ENCODE measurements at regions not wholly inside any gene's neighbourhood (a gene's known extent, or its start where the extent isn't known, plus 50 kb on each side); places are given as distances from the start of the nearest gene placed in this dataset.

DNA sequence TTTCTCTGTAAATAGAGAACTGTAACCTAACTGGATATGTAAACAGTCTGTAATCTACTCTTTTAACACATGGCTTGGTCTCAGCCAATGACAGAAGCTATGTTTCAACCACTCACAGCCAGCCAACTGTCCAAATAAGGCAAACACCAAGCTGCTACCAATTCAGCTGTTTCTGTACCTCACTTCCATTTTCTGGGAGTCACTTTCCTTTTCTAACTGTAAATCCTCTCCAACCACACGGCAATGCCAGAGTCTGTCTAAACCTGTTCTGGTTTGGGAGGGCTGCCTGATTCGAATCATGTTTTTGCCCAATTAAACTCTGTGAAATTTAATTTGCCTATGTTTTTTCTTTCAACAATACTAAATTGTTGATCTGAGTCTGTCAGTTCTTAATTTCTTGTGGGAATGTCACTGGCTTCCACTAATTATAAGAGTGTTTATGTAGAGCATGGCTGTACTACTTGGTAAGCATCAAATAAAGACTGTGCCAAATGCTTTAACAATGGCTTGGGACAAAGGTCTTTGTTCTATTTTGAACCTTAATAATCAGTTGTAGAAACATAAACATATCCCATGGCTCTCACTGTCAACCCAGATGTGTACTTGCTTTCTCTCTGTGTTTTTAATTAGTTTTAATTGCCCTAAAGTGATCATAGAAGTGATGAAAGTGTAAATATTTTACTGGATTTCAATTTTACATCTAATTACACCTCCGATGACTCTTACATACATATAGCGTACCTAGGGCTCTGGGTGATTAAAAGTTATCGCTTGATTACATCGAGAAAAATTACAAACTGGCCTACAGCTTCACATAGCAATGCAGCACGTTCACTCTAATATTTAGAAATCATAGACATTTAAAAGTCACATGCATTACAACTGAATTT is 1144.6 kb upstream of the TMPRSS15 start (continued):
- TF ChIP-seq MXI1 (IDR thresholded peaks at IDR 0.05; ENCODE audit: low read depth, low read length) (no peak), ELF2 (CRISPR knock-in tag; IDR thresholded peaks at IDR 0.05) (no peak), ZNF354B (CRISPR knock-in tag; IDR thresholded peaks at IDR 0.05) (no peak), ILF3 (IDR thresholded peaks at IDR 0.05; ENCODE audit: borderline replicate concordance) (no peak), PURB (CRISPR knock-in tag; IDR thresholded peaks at IDR 0.05; ENCODE audit: low read depth) (no peak), RBM17 (IDR thresholded peaks at IDR 0.05; ENCODE audit: borderline replicate concordance, low read depth, low read length) (no peak)
- TF ChIP-seq, protein P1, sequence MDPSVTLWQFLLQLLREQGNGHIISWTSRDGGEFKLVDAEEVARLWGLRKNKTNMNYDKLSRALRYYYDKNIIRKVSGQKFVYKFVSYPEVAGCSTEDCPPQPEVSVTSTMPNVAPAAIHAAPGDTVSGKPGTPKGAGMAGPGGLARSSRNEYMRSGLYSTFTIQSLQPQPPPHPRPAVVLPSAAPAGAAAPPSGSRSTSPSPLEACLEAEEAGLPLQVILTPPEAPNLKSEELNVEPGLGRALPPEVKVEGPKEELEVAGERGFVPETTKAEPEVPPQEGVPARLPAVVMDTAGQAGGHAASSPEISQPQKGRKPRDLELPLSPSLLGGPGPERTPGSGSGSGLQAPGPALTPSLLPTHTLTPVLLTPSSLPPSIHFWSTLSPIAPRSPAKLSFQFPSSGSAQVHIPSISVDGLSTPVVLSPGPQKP (CRISPR knock-in tag; IDR thresholded peaks at IDR 0.05): no peak
- TF ChIP-seq, protein P2, sequence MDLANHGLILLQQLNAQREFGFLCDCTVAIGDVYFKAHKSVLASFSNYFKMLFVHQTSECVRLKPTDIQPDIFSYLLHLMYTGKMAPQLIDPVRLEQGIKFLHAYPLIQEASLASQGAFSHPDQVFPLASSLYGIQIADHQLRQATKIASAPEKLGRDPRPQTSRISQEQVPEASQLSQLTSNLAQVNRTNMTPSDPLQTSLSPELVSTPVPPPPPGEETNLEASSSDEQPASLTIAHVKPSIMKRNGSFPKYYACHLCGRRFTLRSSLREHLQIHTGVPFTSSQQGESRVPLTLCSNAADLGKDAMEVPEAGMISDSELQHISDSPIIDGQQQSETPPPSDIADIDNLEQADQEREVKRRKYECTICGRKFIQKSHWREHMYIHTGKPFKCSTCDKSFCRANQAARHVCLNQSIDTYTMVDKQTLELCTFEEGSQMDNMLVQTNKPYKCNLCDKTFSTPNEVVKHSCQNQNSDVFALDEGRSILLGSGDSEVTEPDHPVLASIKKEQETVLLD (IDR thresholded peaks at IDR 0.05): no peak
- TF ChIP-seq, protein P3, sequence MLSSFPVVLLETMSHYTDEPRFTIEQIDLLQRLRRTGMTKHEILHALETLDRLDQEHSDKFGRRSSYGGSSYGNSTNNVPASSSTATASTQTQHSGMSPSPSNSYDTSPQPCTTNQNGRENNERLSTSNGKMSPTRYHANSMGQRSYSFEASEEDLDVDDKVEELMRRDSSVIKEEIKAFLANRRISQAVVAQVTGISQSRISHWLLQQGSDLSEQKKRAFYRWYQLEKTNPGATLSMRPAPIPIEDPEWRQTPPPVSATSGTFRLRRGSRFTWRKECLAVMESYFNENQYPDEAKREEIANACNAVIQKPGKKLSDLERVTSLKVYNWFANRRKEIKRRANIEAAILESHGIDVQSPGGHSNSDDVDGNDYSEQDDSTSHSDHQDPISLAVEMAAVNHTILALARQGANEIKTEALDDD (IDR thresholded peaks at IDR 0.05): no peak
- TF ChIP-seq, protein P4, sequence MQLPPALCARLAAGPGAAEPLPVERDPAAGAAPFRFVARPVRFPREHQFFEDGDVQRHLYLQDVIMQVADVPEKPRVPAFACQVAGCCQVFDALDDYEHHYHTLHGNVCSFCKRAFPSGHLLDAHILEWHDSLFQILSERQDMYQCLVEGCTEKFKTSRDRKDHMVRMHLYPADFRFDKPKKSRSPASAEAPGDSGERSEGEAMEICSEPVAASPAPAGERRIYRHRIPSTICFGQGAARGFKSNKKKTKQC (CRISPR knock-in tag; IDR thresholded peaks at IDR 0.05): no peak

Data from K562 (cell line).